DND-41 (cell line): ENCODE measurements at regions not wholly inside any gene's neighbourhood (a gene's known extent, or its start where the extent isn't known, plus 50 kb on each side); places are given as distances from the start of the nearest gene placed in this dataset.

Source experiments
- CTCF ChIP-seq: IDR thresholded peaks from 2 replicates; pipeline ENCODE4 v1.5.1; 2012; ENCODE audit warnings: borderline replicate concordance, low read length, moderate library complexity, mild to moderate bottlenecking; ENCODE audit not compliant: poor library complexity, severe bottlenecking; ENCODE audit errors: extremely low read depth
- EZH2 ChIP-seq: IDR thresholded peaks from 3 replicates; pipeline ENCODE4 v1.6.1; 2012; ENCODE audit warnings: borderline replicate concordance, low read depth, mild to moderate bottlenecking, moderate library complexity, low read length, inconsistent platforms; ENCODE audit not compliant: severe bottlenecking

GRCh38 chr1:56215771-56216170 is 363.6 kb downstream of the PLPP3 start:
- TF ChIP-seq CTCF (no peak), EZH2 (no peak)
